GM15510 (cell line): ENCODE measurements at regions not wholly inside any gene's neighbourhood (a gene's known extent, or its start where the extent isn't known, plus 50 kb on each side); places are given as distances from the start of the nearest gene placed in this dataset.

Experiments used
- POLR2A ChIP-seq: IDR thresholded peaks from 3 replicates; pipeline ENCODE4 v1.6.1; 2011; ENCODE audit warnings: borderline replicate concordance; ENCODE audit not compliant: insufficient read length; ENCODE audit errors: extremely low read depth

DNA sequence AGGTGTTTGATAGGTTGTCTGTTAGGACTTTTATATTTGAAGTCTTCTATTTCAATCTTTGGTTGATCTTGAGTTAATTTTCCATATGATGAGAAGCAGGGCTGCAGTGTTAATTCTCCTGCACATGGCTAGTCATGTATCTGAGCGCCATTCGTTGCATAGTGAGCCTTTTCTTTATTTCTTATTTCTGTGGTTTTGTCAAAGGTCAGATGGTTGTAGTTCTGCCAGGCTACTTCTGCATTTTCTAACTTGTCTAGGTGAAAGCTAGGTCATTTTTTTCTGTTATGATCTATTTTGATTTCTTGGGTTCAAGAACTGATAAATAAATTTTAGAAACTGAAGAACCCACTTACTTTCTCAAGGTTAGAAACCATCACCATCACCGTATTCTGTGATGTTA is 56.7 kb downstream of the CCDC74A start:
- TF ChIP-seq POLR2A, result no peak

GRCh38 chr2:131584940-131585339 is 57.3 kb downstream of the CCDC74A start:
- TF ChIP-seq POLR2A, result no peak

- TF ChIP-seq POLR2A, result no peak
Measured at GRCh38 chr2:131588152-131588873, 60.6 kb downstream of the CCDC74A start.

GRCh38 chr2:131590366-131590765 is 62.7 kb downstream of the CCDC74A start:
- TF ChIP-seq POLR2A, result no peak

DNA sequence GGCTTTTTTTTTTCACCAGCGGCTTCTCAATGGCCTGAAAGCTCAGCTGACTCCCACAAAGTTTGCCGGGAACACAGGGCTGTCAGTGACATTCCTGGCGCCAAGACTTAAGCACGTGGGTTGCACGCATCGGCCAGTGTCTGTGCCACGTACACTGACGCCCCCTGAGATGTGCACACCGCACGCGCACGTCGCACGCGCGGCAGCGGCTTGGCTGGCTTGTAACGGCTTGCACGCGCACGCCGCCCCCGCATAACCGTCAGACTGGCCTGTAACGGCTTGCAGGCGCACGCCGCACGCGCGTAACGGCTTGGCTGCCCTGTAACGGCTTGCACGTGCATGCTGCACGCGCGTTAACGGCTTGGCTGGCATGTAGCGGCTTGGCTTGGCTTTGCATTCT is 63.2 kb downstream of the CCDC74A start:
- no peak for TF ChIP-seq POLR2A

DNA sequence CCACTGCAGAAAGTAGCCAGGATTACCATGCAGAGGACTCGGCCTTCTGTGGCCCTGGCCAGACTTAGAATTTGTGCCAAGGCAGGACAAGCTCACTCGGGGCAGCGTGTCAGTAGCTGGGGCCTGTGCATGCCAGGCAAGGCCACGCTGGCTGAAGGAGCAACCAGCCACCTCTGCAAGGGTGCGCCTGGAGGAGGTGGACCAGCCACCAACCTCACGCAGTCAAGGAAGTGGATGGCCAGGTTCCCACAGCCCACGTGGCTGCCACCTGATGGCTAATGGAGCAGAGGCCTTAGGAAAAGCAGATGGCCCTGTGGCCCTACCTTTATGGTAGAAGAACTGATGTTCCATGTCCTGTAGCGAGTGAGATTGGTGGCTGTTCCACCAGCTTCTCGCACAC is 107.9 kb downstream of the CCDC74A start:
- TF ChIP-seq POLR2A, result no peak

DNA sequence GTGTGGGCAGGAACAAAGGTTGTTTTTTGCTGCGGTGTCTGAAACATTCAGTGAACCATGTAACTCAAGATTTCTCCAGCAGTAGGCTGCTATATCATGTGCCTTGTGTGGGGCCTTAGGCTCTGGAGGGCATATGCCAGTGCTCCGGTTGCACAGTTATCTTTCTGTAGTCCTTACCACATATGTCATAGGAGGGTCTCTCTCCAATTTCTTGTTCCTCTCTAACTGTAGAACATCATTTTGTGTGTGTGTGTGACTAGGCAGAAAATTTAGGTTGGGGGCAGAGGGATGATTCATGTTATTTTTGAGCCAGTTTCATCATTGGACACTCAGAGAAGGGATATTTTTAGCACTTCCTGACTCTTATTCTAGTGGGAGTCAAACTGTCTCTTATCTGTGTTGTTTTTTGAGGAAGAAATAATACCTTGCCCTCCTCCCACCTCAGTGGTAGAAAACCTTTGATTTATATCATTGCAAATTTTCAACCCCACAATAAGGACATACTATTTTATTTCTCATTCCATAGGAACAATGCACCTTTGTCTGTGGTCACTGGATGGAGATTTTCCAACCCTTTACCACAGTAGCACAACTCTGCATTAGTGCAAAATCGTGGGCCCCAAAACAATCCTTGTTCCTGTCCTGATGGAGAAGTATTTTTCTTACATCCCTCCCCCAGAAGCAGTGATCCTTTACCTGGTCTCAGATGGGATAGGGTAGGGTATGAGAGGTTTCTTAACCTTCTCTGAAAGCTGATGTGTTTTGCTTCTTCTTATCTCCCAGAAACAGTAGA is 113.9 kb downstream of the CCDC74A start:
- TF ChIP-seq POLR2A, result no peak

DNA sequence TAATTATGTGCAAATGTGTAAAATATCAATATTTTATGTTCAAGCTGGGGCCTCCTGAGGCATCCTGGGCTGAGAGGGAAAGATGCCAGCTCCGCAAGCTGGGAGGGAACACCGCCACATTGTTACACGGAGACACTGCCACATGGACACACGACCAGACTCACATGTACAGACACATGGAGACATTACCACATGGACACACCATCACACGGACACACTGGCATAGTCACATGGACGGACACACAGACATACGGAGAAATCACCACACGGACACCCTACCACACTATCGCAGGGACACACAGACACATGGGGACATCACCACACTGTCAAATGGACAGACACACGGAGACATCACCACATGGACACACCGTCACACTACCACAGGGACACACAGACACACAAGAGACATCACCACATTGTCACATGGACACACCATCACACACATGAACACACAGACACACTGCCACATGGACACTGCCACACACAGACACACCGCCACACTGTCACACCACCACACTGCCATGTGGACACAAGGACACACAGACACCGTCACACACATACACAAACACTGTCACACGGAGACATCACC is 117.6 kb downstream of the CCDC74A start:
- TF ChIP-seq POLR2A, result no peak

DNA sequence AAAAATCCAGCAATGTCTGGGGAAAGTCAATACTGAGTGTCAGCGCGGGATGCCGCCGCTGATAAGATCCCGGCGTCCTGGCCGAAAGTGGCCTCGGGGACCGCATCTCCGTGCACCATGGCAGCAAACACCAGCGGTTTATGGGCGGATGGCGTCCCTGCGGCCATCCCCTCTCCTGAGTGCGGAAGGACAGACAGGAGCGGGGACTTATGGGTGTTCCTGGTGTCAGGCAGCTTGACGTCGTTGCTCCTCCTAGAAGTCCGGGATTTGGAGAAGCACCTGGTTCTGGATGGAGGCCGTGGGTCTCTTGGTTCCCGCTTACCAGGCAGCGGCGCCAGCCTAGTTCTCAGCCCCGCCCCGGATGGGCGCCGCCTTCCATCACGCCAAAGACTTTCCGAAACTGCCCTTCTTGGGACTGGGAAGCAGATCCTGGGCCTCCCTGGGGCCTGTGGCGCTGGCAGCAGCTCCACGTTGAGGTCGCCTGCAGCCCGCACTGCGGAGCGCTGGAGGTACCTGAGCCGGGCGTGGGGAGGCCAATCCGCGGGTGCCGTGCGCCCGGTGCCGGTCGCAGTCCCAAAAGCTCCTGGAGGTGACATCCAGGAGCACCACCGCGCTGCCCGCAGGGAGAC is 119.1 kb downstream of the CCDC74A start:
- TF ChIP-seq POLR2A, result no peak

- TF ChIP-seq POLR2A, result no peak
Measured at GRCh38 chr2:131656816-131657633, 129.3 kb downstream of the CCDC74A start.

DNA sequence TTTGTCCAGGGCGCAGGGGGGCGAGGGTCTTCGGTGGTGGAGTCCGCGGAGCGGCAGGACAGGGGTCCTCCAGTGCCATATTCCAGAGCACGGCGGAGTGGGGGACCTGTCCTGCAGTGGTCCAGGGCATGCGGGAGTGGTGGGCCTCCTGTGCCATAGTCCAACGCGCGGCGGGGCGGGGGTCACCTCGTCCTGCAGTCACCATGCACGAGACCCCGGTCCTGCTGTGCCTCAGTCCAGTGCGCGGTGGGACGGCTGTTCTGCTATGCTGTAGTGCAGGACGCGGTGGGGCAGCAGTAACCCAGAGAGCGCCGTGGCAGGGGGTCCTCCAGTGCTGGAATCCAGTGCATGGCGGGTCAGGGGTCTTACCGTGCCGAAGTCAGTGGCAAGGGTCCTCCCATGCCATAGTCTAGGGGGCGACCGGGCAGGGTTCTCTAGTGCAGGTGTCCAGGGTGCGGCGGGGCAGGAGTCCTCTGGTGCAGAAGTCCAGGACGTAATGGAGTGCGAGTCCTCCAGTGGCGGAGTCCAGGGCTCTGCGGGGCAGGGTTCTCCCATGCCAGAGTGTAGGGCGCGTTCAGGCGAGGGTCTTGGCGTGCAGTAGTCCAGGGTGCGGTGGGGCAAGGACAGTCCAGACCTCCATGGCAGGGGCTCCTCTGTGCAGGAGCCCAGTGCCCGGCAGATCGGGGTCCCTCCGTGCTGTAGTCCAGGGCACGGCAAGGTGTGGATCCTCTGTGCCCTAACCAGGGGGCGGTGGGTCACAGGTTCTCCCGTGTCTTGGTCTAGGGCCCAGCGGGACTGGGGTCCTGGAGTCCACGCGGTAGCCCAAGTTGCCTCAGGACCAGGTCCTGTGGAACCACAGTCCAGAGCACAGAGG is 130.4 kb downstream of the CCDC74A start:
- TF ChIP-seq POLR2A, result no peak

DNA sequence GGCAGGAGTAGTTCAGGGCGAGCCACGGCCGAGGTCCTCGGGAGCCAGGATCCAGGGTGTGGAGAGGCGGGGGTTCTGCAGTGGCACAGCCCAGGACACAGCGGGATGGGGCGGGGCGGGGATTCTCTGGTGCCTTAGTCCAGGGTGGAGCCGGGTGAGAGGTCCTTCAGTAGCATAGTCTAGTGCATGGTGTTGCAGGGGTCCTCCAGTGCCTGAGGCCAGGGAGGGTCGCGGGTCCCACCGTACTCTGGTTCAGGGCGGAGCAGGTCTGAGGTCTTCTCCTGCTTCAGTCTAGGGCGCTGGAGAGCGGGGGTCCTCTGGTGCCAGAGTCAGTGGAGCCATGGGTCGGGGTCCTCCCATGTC is 131.1 kb downstream of the CCDC74A start:
- no peak for TF ChIP-seq POLR2A

DNA sequence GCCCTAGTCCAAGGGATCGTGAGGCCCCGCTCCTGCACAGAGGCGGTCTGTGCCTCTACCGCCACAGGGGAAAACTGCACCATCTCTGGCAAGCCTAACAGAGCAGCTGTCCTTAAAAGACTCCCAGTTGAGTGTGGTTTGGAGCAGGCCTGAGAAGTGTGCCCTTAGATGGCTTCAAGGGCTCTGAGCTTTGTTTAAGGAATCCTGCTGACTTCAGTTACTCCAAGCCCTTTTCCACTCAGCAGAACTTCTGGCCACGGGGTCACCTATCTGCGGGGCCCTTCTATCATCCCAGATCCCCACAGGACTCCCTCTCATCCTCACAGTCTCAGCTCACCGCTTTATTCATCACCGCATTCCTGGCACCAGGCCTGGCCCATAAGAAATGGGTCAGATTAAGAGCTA is 131.5 kb downstream of the CCDC74A start:
- TF ChIP-seq POLR2A, result no peak

- no peak for TF ChIP-seq POLR2A
Measured at GRCh38 chr2:131673400-131674173, 145.9 kb downstream of the CCDC74A start.

DNA sequence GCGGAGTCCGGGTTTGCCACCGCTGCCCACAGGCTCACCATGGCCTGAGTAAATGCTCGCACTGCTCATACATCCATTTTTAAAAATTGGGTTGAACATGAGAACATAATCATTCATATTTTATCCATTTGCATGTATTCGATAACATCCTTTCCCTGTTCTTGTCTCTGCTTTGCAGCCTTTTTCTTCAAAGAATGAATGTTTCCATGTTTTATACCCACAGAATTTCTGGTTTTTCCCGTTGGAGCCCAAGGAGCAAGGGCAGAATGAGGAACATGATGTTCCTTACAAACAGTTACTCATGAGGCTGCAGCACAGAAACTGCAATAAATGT is 146.5 kb downstream of the CCDC74A start:
- TF ChIP-seq POLR2A, result no peak
